Loucy (cell line): ENCODE measurements at regions not wholly inside any gene's neighbourhood (a gene's known extent, or its start where the extent isn't known, plus 50 kb on each side); places are given as distances from the start of the nearest gene placed in this dataset.

ENCODE experiments used
- H2AFZ ChIP-seq: fragments of 200-600 bp; sonication (generic); 2 replicates; pipeline ENCODE4 v1.6.0; 2016; ENCODE audit warnings: antibody characterized with exemption, mild to moderate bottlenecking, low read length, moderate library complexity
- H3F3A ChIP-seq: fragments of 200-600 bp; 2 replicates; pipeline ENCODE4 v1.6.0; 2016; ENCODE audit warnings: antibody characterized with exemption, low read depth, mild to moderate bottlenecking
- H3K27me3 ChIP-seq: fragments of 200-600 bp; sonication (generic); 2 replicates; pipeline ENCODE4 v1.6.1; 2014; ENCODE audit warnings: low read length, mild to moderate bottlenecking; ENCODE audit not compliant: insufficient read depth, poor library complexity, severe bottlenecking
- H3K36me3 ChIP-seq: fragments of 200-600 bp; sonication (generic); 2 replicates; pipeline ENCODE4 v1.6.1; 2016; ENCODE audit warnings: low read length; ENCODE audit not compliant: insufficient read depth
- H3K4me1 ChIP-seq: fragments of 200-600 bp; sonication (generic); 2 replicates; pipeline ENCODE4 v1.5.1; 2014; ENCODE audit warnings: low read length, mild to moderate bottlenecking; ENCODE audit not compliant: insufficient read depth, poor library complexity, severe bottlenecking
- H3K4me2 ChIP-seq: fragments of 200-600 bp; sonication (generic); 2 replicates; pipeline ENCODE4 v1.6.0; 2014; ENCODE audit warnings: antibody characterized with exemption, low read length, low read depth, mild to moderate bottlenecking; ENCODE audit not compliant: poor library complexity, severe bottlenecking
- H3K4me3 ChIP-seq: fragments of 200-600 bp; sonication (generic); 2 replicates; pipeline ENCODE4 v1.5.1; 2014; ENCODE audit warnings: low read length, mild to moderate bottlenecking, mixed read lengths; ENCODE audit not compliant: poor library complexity, severe bottlenecking
- H3K79me2 ChIP-seq: fragments of 200-600 bp; sonication (generic); 2 replicates; pipeline ENCODE4 v1.6.1; 2014; ENCODE audit warnings: low read length; ENCODE audit not compliant: insufficient read depth
- H3K9ac ChIP-seq: fragments of 200-600 bp; sonication (generic); 2 replicates; pipeline ENCODE4 v1.6.0; 2014; ENCODE audit warnings: mild to moderate bottlenecking, low read depth, low read length, moderate library complexity; ENCODE audit not compliant: poor library complexity, severe bottlenecking
- H3K9me2 ChIP-seq: fragments of 200-600 bp; sonication (generic); replicated peaks from 2 replicates; pipeline ENCODE4 v1.6.1; 2016; ENCODE audit warnings: low read depth, low read length, mixed read lengths
- H3K9me3 ChIP-seq: fragments of 200-600 bp; sonication (generic); 2 replicates; pipeline ENCODE4 v1.6.1; 2014; ENCODE audit warnings: mild to moderate bottlenecking, antibody characterized with exemption, low read length, low read depth; ENCODE audit not compliant: insufficient read depth
- H4K20me1 ChIP-seq: fragments of 200-600 bp; sonication (generic); 2 replicates; pipeline ENCODE4 v1.6.0; 2014; ENCODE audit warnings: antibody characterized with exemption, low read length, mild to moderate bottlenecking; ENCODE audit not compliant: insufficient read depth, poor library complexity, severe bottlenecking
- EZH2phosphoT487 ChIP-seq: fragments of 200-600 bp; IDR thresholded peaks from 2 replicates; pipeline ENCODE4 v1.6.1; 2018; ENCODE audit warnings: antibody characterized with exemption, mild to moderate bottlenecking, moderate library complexity, borderline replicate concordance
- TF ChIP-seq, protein P1 (sequence below): fragments of 200-600 bp; sonication (generic); conservative IDR thresholded peaks from 2 replicates; pipeline ENCODE4 v1.5.1; 2014; ENCODE audit warnings: mild to moderate bottlenecking, antibody characterized with exemption, low read length

DNA sequence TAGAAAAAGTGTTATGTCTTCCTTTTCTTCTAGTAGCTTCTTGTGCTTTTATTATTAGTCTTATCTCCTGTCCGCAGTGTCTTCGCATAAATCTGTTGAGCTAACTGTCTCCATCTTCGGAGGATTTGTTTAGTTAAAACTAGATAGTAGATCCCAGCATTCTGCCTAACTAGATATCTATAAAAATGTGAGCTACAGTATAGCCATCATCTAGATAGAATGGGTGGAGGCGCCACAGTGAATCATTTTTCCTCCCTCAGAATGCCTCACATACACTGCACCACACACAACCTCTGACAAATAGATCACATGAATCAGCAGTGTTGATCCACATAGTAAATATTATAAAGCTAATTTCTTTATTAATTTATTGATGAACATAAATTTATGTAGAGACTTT lies 220.3 kb upstream of the GAS1 start:
- TF ChIP-seq, protein P1, sequence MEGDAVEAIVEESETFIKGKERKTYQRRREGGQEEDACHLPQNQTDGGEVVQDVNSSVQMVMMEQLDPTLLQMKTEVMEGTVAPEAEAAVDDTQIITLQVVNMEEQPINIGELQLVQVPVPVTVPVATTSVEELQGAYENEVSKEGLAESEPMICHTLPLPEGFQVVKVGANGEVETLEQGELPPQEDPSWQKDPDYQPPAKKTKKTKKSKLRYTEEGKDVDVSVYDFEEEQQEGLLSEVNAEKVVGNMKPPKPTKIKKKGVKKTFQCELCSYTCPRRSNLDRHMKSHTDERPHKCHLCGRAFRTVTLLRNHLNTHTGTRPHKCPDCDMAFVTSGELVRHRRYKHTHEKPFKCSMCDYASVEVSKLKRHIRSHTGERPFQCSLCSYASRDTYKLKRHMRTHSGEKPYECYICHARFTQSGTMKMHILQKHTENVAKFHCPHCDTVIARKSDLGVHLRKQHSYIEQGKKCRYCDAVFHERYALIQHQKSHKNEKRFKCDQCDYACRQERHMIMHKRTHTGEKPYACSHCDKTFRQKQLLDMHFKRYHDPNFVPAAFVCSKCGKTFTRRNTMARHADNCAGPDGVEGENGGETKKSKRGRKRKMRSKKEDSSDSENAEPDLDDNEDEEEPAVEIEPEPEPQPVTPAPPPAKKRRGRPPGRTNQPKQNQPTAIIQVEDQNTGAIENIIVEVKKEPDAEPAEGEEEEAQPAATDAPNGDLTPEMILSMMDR: no peak
- no peak for TF ChIP-seq EZH2phosphoT487
- no peaks in the 10 kb centered on the region for H3K36me3 ChIP-seq
- no peak overlapping the region for H3K4me2 ChIP-seq
- no peaks in the 10 kb centered on the region for H3K9me3 ChIP-seq
- no peaks in the 10 kb centered on the region for H3K79me2 ChIP-seq
- no peak overlapping the region for H3K4me3 ChIP-seq
- no peaks in the 10 kb centered on the region for H3K27me3 ChIP-seq
- H2AFZ ChIP-seq: no peak overlapping the region
- H3K4me1 ChIP-seq: no peaks in the 10 kb centered on the region
- H3K9me2 ChIP-seq: no peaks in the 10 kb centered on the region
- H3K9ac ChIP-seq: no peak overlapping the region
- H4K20me1 ChIP-seq: no peaks in the 10 kb centered on the region
- H3F3A ChIP-seq: no peaks in the 10 kb centered on the region

GRCh38 chr9:87178302-87178701 lies 231.0 kb upstream of the GAS1 start:
- H3K36me3 ChIP-seq: no peaks in the 10 kb centered on the region
- H3K9me3 ChIP-seq: no peaks in the 10 kb centered on the region
- H3K27me3 ChIP-seq: no peaks in the 10 kb centered on the region
- H3K4me1 ChIP-seq: no peaks in the 10 kb centered on the region
- TF ChIP-seq EZH2phosphoT487: no peak
- TF ChIP-seq, protein P1: no peak
- no peaks in the 10 kb centered on the region for H4K20me1 ChIP-seq
- H3K4me2 ChIP-seq: no peak overlapping the region
- no peak overlapping the region for H2AFZ ChIP-seq
- H3K9ac ChIP-seq: no peak overlapping the region
- H3K9me2 ChIP-seq: no peaks in the 10 kb centered on the region
- H3F3A ChIP-seq: no peaks in the 10 kb centered on the region
- no peaks in the 10 kb centered on the region for H3K79me2 ChIP-seq
- no peak overlapping the region for H3K4me3 ChIP-seq

GRCh38 chr9:87179553-87180340 lies 232.4 kb upstream of the GAS1 start:
- Histone ChIP-seq H3K4me3 (no peak overlapping the region), H3K4me1 (no peaks in the 10 kb centered on the region), H3K4me2 (no peak overlapping the region), H4K20me1 (no peaks in the 10 kb centered on the region), H3K27me3 (no peaks in the 10 kb centered on the region), H3F3A (no peaks in the 10 kb centered on the region), H3K9me2 (no peaks in the 10 kb centered on the region), H2AFZ (no peak overlapping the region), H3K36me3 (no peaks in the 10 kb centered on the region), H3K9me3 (no peaks in the 10 kb centered on the region), H3K79me2 (no peaks in the 10 kb centered on the region), H3K9ac (no peak overlapping the region)
- no peak for TF ChIP-seq EZH2phosphoT487
- TF ChIP-seq, protein P1: no peak
